Stimulated activated CD8-positive, alpha-beta memory T cell treated with anti-CD3 and anti-CD28 coated beads, Interleukin-15, amount 100 ng/mL, for 48 hours (primary cell): ENCODE measurements at regions not wholly inside any gene's neighbourhood (a gene's known extent, or its start where the extent isn't known, plus 50 kb on each side); places are given as distances from the start of the nearest gene placed in this dataset.

Experiments used
- DNase-seq, 2 donors: peaks; one replicate each; pipeline ENCODE4 v3.0.0-alpha.2; 2020; ENCODE audit warnings: low read depth in 2 of 2

GRCh38 chr1:80441664-80442063 lies 1359.1 kb upstream of the ADGRL2 start:
- no peak for DNase-seq

GRCh38 chr1:80436851-80437250 lies 1363.9 kb upstream of the ADGRL2 start:
- no peak for DNase-seq

GRCh38 chr1:80427881-80428280 lies 1372.9 kb upstream of the ADGRL2 start:
- DNase-seq: no peak

- no peak for DNase-seq
These were observed 1376.5 kb upstream of the ADGRL2 start for GRCh38 chr1:80424249-80424648.

GRCh38 chr1:80418134-80418533 lies 1382.6 kb upstream of the ADGRL2 start:
- no peak for DNase-seq

- no peak for DNase-seq
These were observed 1383.1 kb upstream of the ADGRL2 start for GRCh38 chr1:80417671-80418070.

- no peak for DNase-seq
These were observed 1386.8 kb upstream of the ADGRL2 start for GRCh38 chr1:80413969-80414368.

GRCh38 chr1:80410233-80410632 lies 1390.5 kb upstream of the ADGRL2 start:
- DNase-seq: no peak

GRCh38 chr1:80403471-80403893 lies 1397.0 kb upstream of the ADGRL4 start:
- no peak for DNase-seq

- no peak for DNase-seq
These were observed 1396.1 kb upstream of the ADGRL4 start for GRCh38 chr1:80402625-80403024.

GRCh38 chr1:80401757-80402156 lies 1395.2 kb upstream of the ADGRL4 start:
- DNase-seq: no peak

GRCh38 chr1:80392529-80392928 lies 1386.0 kb upstream of the ADGRL4 start:
- no peak for DNase-seq

GRCh38 chr1:80385650-80386049 lies 1379.1 kb upstream of the ADGRL4 start:
- no peak for DNase-seq

- no peak for DNase-seq
These were observed 1378.4 kb upstream of the ADGRL4 start for GRCh38 chr1:80384959-80385358.

- no peak for DNase-seq
These were observed 1377.7 kb upstream of the ADGRL4 start for GRCh38 chr1:80384083-80384830.

- DNase-seq: no peak
These were observed 1369.1 kb upstream of the ADGRL4 start for GRCh38 chr1:80375662-80376061.

- no peak for DNase-seq
These were observed 1368.6 kb upstream of the ADGRL4 start for GRCh38 chr1:80375109-80375508.

GRCh38 chr1:80369780-80370179 lies 1363.2 kb upstream of the ADGRL4 start:
- no peak for DNase-seq

GRCh38 chr1:80367058-80367457 lies 1360.5 kb upstream of the ADGRL4 start:
- no peak for DNase-seq

GRCh38 chr1:80365359-80366021 lies 1359.0 kb upstream of the ADGRL4 start:
- no peak for DNase-seq

GRCh38 chr1:80363689-80364475 lies 1357.4 kb upstream of the ADGRL4 start:
- DNase-seq: no peak

- DNase-seq: no peak
These were observed 1353.1 kb upstream of the ADGRL4 start for GRCh38 chr1:80359666-80360065.

GRCh38 chr1:80349218-80349617 lies 1342.7 kb upstream of the ADGRL4 start:
- DNase-seq: no peak
